OCI-LY3 (cell line): ENCODE measurements at regions not wholly inside any gene's neighbourhood (a gene's known extent, or its start where the extent isn't known, plus 50 kb on each side); places are given as distances from the start of the nearest gene placed in this dataset.

Experiments
- H2AFZ ChIP-seq: fragments of 200-600, 300-600 bp; shearing (Covaris generic); 2 replicates; pipeline ENCODE4 v1.6.0; 2014; ENCODE audit warnings: antibody characterized with exemption, low read depth, low read length
- H3K27ac ChIP-seq: fragments of 200-600, 300-600 bp; sonication (generic); 2 replicates; pipeline ENCODE4 v1.5.1; 2014; ENCODE audit warnings: mild to moderate bottlenecking, low read length, moderate library complexity, mixed read lengths
- H3K27me3 ChIP-seq: fragments of 200-600, 300-600 bp; sonication (generic); 2 replicates; pipeline ENCODE4 v1.6.1; 2014; ENCODE audit warnings: low read depth, low read length, mixed read lengths
- H3K36me3 ChIP-seq: fragments of 200-600, 300-600 bp; sonication (generic); replicated peaks from 2 replicates; pipeline ENCODE3; 2014; ENCODE audit warnings: low read depth, low read length, mixed read lengths
- H3K4me1 ChIP-seq: fragments of 300-600, 200-600 bp; sonication (generic); 2 replicates; pipeline ENCODE4 v1.6.1; 2014; ENCODE audit warnings: low read length, mixed read lengths
- H3K4me2 ChIP-seq: fragments of 200-600, 300-600 bp; sonication (generic); 2 replicates; pipeline ENCODE4 v1.6.1; 2014; ENCODE audit warnings: low read length, mixed read lengths
- H3K4me3 ChIP-seq: fragments of 300-600, 200-600 bp; sonication (generic); 2 replicates; pipeline ENCODE4 v1.5.1; 2014; ENCODE audit warnings: antibody characterized with exemption, mild to moderate bottlenecking, low read length, moderate library complexity
- H3K79me2 ChIP-seq: fragments of 300-600, 200-600 bp; shearing (Covaris generic); 2 replicates; pipeline ENCODE4 v1.6.1; 2014; ENCODE audit warnings: mild to moderate bottlenecking, low read length, mixed read lengths
- H3K9ac ChIP-seq: fragments of 300-600, 200-600 bp; shearing (Covaris generic); 2 replicates; pipeline ENCODE4 v1.6.0; 2014; ENCODE audit warnings: mild to moderate bottlenecking, low read length, moderate library complexity
- H3K9me3 ChIP-seq: fragments of 200-600, 300-600 bp; shearing (Covaris generic); 2 replicates; pipeline ENCODE4 v1.6.1; 2014; ENCODE audit warnings: low read length, mixed read lengths; ENCODE audit not compliant: insufficient read depth
- H4K20me1 ChIP-seq: fragments of 200-600, 300-600 bp; sonication (generic); 2 replicates; pipeline ENCODE4 v1.6.1; 2016; ENCODE audit warnings: low read length, mixed read lengths; ENCODE audit not compliant: insufficient read depth
- EZH2phosphoT487 ChIP-seq: fragments of 200-600 bp; shearing (Covaris generic); IDR thresholded peaks from 2 replicates; pipeline ENCODE4 v1.6.1; 2018; ENCODE audit warnings: antibody characterized with exemption, mixed run types, low read depth
- TF ChIP-seq, protein P1 (sequence below): fragments of 200-600, 300-600 bp; sonication (generic); IDR thresholded peaks from 2 replicates; pipeline ENCODE4 v1.5.1; 2014; ENCODE audit warnings: antibody characterized with exemption, low read length, low read depth

DNA sequence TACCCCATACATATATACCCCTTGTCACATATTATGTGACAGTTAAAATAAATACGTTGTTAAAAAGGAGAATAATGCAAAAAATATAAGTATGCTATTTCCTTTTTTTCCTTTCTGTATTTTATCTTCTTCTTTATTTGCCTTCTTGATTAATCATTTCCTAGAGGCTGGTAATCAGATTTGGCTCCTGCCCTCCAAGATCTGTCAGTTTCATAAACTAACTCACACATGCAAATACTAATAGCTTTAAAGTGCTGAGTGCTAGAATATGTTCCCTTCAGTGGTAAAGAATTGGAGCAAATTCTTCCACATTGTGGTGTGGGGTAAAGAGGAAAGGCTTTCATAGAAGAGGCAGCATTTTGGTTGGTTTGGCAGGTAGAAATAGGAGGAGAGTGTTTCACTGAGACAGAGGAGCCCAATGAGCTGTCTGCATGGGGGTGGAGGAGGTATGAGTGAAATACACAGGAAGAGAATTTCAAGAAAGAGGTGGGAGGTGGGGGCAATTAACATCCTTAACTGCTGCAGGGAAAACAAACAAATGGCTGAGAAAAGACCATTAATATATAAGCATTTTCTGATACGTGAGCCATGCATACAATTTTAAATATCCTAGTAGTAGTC is 523.9 kb downstream of the BMP2 start:
- H2AFZ ChIP-seq, result no peak overlapping the region
- no peak overlapping the region for H3K9ac ChIP-seq
- H3K36me3 ChIP-seq, result no peaks in the 10 kb centered on the region
- 0 out of 2 replicates have a peak, but pooled peaks cover 11% of the 10 kb centered on the region for H3K27me3 ChIP-seq
- no peak overlapping the region for H3K27ac ChIP-seq
- TF ChIP-seq EZH2phosphoT487, result no peak
- TF ChIP-seq, protein P1, sequence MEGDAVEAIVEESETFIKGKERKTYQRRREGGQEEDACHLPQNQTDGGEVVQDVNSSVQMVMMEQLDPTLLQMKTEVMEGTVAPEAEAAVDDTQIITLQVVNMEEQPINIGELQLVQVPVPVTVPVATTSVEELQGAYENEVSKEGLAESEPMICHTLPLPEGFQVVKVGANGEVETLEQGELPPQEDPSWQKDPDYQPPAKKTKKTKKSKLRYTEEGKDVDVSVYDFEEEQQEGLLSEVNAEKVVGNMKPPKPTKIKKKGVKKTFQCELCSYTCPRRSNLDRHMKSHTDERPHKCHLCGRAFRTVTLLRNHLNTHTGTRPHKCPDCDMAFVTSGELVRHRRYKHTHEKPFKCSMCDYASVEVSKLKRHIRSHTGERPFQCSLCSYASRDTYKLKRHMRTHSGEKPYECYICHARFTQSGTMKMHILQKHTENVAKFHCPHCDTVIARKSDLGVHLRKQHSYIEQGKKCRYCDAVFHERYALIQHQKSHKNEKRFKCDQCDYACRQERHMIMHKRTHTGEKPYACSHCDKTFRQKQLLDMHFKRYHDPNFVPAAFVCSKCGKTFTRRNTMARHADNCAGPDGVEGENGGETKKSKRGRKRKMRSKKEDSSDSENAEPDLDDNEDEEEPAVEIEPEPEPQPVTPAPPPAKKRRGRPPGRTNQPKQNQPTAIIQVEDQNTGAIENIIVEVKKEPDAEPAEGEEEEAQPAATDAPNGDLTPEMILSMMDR, result no peak
- no peak overlapping the region for H3K4me3 ChIP-seq
- H3K9me3 ChIP-seq, result no peaks in the 10 kb centered on the region
- H3K4me2 ChIP-seq, result no peak overlapping the region
- H3K79me2 ChIP-seq, result no peaks in the 10 kb centered on the region
- H3K4me1 ChIP-seq, result no peaks in the 10 kb centered on the region
- H4K20me1 ChIP-seq, result no peaks in the 10 kb centered on the region

DNA sequence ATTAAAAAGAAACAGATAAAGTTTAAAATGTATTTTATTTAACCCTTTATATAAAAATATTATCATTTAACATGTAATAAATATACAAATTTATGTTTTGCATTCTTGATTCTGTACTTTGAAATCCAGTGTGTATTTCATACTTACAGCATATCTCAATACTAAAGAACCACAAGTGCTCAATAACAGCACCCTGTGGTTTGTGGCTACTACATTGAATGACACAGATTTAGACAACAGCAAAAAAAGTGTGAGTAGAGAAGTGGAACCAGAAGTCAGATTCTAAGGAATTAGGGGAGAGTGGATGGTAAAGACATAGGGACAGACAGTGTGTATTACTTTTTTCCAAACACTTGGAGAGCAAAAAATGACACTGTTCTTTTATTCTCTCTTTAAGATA is 524.5 kb downstream of the BMP2 start:
- H3K4me1 ChIP-seq, result no peaks in the 10 kb centered on the region

DNA sequence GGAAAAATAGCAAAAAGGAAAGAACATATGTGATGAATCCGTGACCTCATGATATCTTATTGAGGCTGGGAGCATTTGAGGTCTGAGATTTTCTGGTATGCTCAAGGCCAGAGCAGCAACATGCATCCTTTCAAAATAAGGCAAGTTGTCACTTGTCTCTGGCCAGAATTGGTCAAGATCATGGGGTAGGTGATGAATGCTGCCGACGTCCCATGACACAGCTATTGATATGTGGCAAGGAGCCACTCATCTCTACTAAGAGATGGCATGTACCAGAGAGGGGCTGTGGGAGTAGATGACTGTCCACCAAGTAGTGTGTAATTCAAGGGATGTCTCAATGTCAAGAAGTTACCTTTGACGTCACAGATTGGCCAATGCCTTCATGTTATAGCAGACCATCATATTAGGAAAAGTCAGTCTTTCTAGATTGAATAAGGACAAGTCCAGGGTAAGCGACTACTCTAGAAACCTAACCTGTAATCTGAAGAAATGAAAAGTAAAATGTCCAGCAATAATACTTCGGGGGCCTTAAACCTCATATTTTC is 527.4 kb downstream of the BMP2 start:
- H3K9ac ChIP-seq, result no peak overlapping the region
- H4K20me1 ChIP-seq, result no peaks in the 10 kb centered on the region
- H3K36me3 ChIP-seq, result no peaks in the 10 kb centered on the region
- no peak for TF ChIP-seq EZH2phosphoT487
- TF ChIP-seq, protein P1, result no peak
- H3K27me3 ChIP-seq, result 0 out of 2 replicates have a peak, but pooled peaks cover 1% of the 10 kb centered on the region
- H3K27ac ChIP-seq, result no peak overlapping the region
- no peak overlapping the region for H2AFZ ChIP-seq
- H3K4me2 ChIP-seq, result no peak overlapping the region
- no peaks in the 10 kb centered on the region for H3K79me2 ChIP-seq
- H3K4me1 ChIP-seq, result no peaks in the 10 kb centered on the region
- H3K4me3 ChIP-seq, result no peak overlapping the region
- H3K9me3 ChIP-seq, result no peaks in the 10 kb centered on the region

More for the DNA sequence above, 524.5 kb downstream of the BMP2 start:
- Histone ChIP-seq H2AFZ (no peak overlapping the region), H3K27me3 (0 out of 2 replicates have a peak, but pooled peaks cover 11% of the 10 kb centered on the region), H3K9me3 (no peaks in the 10 kb centered on the region), H3K27ac (no peak overlapping the region), H3K79me2 (no peaks in the 10 kb centered on the region), H3K9ac (no peak overlapping the region), H3K36me3 (no peaks in the 10 kb centered on the region), H4K20me1 (no peaks in the 10 kb centered on the region), H3K4me3 (no peak overlapping the region), H3K4me2 (no peak overlapping the region)
- TF ChIP-seq, protein P1, result no peak
- TF ChIP-seq EZH2phosphoT487, result no peak

GRCh38 chr20:7301807-7302206 is 534.3 kb downstream of the BMP2 start:
- Histone ChIP-seq H3K27ac (no peak overlapping the region), H3K79me2 (no peaks in the 10 kb centered on the region), H3K4me3 (no peak overlapping the region), H3K9ac (no peak overlapping the region), H3K27me3 (no peaks in the 10 kb centered on the region), H3K9me3 (no peaks in the 10 kb centered on the region), H3K4me2 (no peak overlapping the region), H2AFZ (no peak overlapping the region), H3K4me1 (no peaks in the 10 kb centered on the region), H4K20me1 (no peaks in the 10 kb centered on the region), H3K36me3 (no peaks in the 10 kb centered on the region)
- TF ChIP-seq EZH2phosphoT487, result no peak
- TF ChIP-seq, protein P1, result no peak
